ENCODE measurements at regions not wholly inside any gene's neighbourhood (a gene's known extent, or its start where the extent isn't known, plus 50 kb on each side); places are given as distances from the start of the nearest gene placed in this dataset.

GRCh38 chr14:98752660-98753059, 519.3 kb downstream of the BCL11B start:
- Histone ChIP-seq H3K27ac (no peak overlapping the region), H3K4me1 (replicated peaks) (no peaks in the 10 kb centered on the region), H3K27me3 (replicated peaks; ENCODE audit: insufficient read depth) (no peaks in the 10 kb centered on the region), H3K4me3 (no peak overlapping the region), H3K36me3 (no peaks in the 10 kb centered on the region), H3K9me3 (no peaks in the 10 kb centered on the region)
- TF ChIP-seq CTCF (IDR thresholded peaks at IDR 0.05): no peak
- no peak for TF ChIP-seq POLR2AphosphoS5 (IDR thresholded peaks at IDR 0.05)
- TF ChIP-seq POLR2A (IDR thresholded peaks at IDR 0.05): no peak
- intact Hi-C loops (cut with DNase I): no loop called here
- WGBS: 88% methylated on average over 1 of the region's 1 CpG
- DNase-seq (ENCODE audit: low spot score): no peak

GRCh38 chr14:98754343-98755020, 517.5 kb downstream of the BCL11B start:
- Histone ChIP-seq H3K4me3 (no peak overlapping the region), H3K4me1 (replicated peaks) (no peaks in the 10 kb centered on the region), H3K27me3 (replicated peaks; ENCODE audit: insufficient read depth) (no peaks in the 10 kb centered on the region), H3K36me3 (no peaks in the 10 kb centered on the region), H3K27ac (no peak overlapping the region), H3K9me3 (no peaks in the 10 kb centered on the region)
- TF ChIP-seq POLR2A (IDR thresholded peaks at IDR 0.05) (no peak), POLR2AphosphoS5 (IDR thresholded peaks at IDR 0.05) (no peak), CTCF (IDR thresholded peaks at IDR 0.05) (no peak)
- intact Hi-C loops (cut with DNase I): no loop called here
- no peak for DNase-seq (ENCODE audit: low spot score)
- WGBS: 76% methylated on average over 2 of the region's 2 CpGs

- TF ChIP-seq POLR2A (IDR thresholded peaks at IDR 0.05) (no peak), POLR2AphosphoS5 (IDR thresholded peaks at IDR 0.05) (no peak), CTCF (IDR thresholded peaks at IDR 0.05) (no peak)
- H3K36me3 ChIP-seq: no peaks in the 10 kb centered on the region
- H3K4me1 ChIP-seq (replicated peaks): no peaks in the 10 kb centered on the region
- no peak overlapping the region for H3K4me3 ChIP-seq
- intact Hi-C loops (cut with DNase I): no loop called here
- H3K27me3 ChIP-seq (replicated peaks; ENCODE audit: insufficient read depth): no peaks in the 10 kb centered on the region
- H3K27ac ChIP-seq: no peak overlapping the region
- DNase-seq (ENCODE audit: low spot score): no peak
- H3K9me3 ChIP-seq: no peaks in the 10 kb centered on the region
- WGBS: 82% methylated on average over 6 of the region's 6 CpGs
These were observed 515.2 kb downstream of the BCL11B start for GRCh38 chr14:98756749-98757148.

GRCh38 chr14:98758440-98758839, 513.6 kb downstream of the BCL11B start:
- Histone ChIP-seq H3K36me3 (no peaks in the 10 kb centered on the region), H3K4me1 (replicated peaks) (no peaks in the 10 kb centered on the region), H3K27me3 (replicated peaks; ENCODE audit: insufficient read depth) (no peaks in the 10 kb centered on the region), H3K27ac (no peak overlapping the region), H3K4me3 (no peak overlapping the region), H3K9me3 (no peaks in the 10 kb centered on the region)
- TF ChIP-seq POLR2AphosphoS5 (IDR thresholded peaks at IDR 0.05) (no peak), CTCF (IDR thresholded peaks at IDR 0.05) (no peak), POLR2A (IDR thresholded peaks at IDR 0.05) (no peak)
- intact Hi-C loops (cut with DNase I): no loop called here
- 100% methylated on average over 1 of the region's 1 CpG for WGBS
- DNase-seq (ENCODE audit: low spot score): no peak

- Histone ChIP-seq H3K9me3 (no peaks in the 10 kb centered on the region), H3K36me3 (no peaks in the 10 kb centered on the region), H3K4me1 (replicated peaks) (no peaks in the 10 kb centered on the region), H3K27me3 (replicated peaks; ENCODE audit: insufficient read depth) (no peaks in the 10 kb centered on the region), H3K4me3 (no peak overlapping the region), H3K27ac (no peak overlapping the region)
- WGBS: 93% methylated on average over 1 of the region's 1 CpG
- no peak for DNase-seq (ENCODE audit: low spot score)
- TF ChIP-seq POLR2AphosphoS5 (IDR thresholded peaks at IDR 0.05) (no peak), POLR2A (IDR thresholded peaks at IDR 0.05) (no peak)
- intact Hi-C loops (cut with DNase I): no loop called here
These were observed 510.0 kb downstream of the BCL11B start for GRCh38 chr14:98761993-98762392.

Measured in prostate gland (tissue), 2 donors.